Stimulated activated CD4-positive, alpha-beta T cell treated with anti-CD3 and anti-CD28 coated beads, TNF-alpha, amount 100 ng/mL, for 48 hours (primary cell): ENCODE measurements at regions not wholly inside any gene's neighbourhood (a gene's known extent, or its start where the extent isn't known, plus 50 kb on each side); places are given as distances from the start of the nearest gene placed in this dataset.

Source experiments
- DNase-seq, 3 donors: peaks; one replicate each; pipeline ENCODE4 v3.0.0-alpha.2; 2020; ENCODE audit warnings: low read depth in 3 of 3

- DNase-seq: no peak
These were observed 86.8 kb downstream of the SPRING1 start for GRCh38 chr12:116651089-116651488.

GRCh38 chr12:116650585-116651087, 87.2 kb downstream of the SPRING1 start:
- no peak for DNase-seq

GRCh38 chr12:116650062-116650461, 87.8 kb downstream of the SPRING1 start:
- no peak for DNase-seq

- DNase-seq: no peak
These were observed 88.6 kb downstream of the MAP1LC3B2 start for GRCh38 chr12:116647813-116648212.

GRCh38 chr12:116646901-116647300, 87.7 kb downstream of the MAP1LC3B2 start:
- no peak for DNase-seq

- no peak for DNase-seq
These were observed 85.6 kb downstream of the MAP1LC3B2 start for GRCh38 chr12:116644806-116645205.

GRCh38 chr12:116642683-116643082, 83.5 kb downstream of the MAP1LC3B2 start:
- no peak for DNase-seq

GRCh38 chr12:116642106-116642505, 82.9 kb downstream of the MAP1LC3B2 start:
- DNase-seq: no peak

- DNase-seq: no peak
These were observed 81.1 kb downstream of the MAP1LC3B2 start for GRCh38 chr12:116640281-116640680.

GRCh38 chr12:116639765-116640164, 80.6 kb downstream of the MAP1LC3B2 start:
- no peak for DNase-seq

GRCh38 chr12:116638376-116638775, 79.2 kb downstream of the MAP1LC3B2 start:
- DNase-seq: no peak

- DNase-seq: no peak
These were observed 78.5 kb downstream of the MAP1LC3B2 start for GRCh38 chr12:116637589-116638150.

- no peak for DNase-seq
These were observed 77.7 kb downstream of the MAP1LC3B2 start for GRCh38 chr12:116636608-116637519.

GRCh38 chr12:116635487-116635886, 76.3 kb downstream of the MAP1LC3B2 start:
- DNase-seq: no peak

GRCh38 chr12:116633476-116633875, 74.3 kb downstream of the MAP1LC3B2 start:
- no peak for DNase-seq

- DNase-seq: no peak
These were observed 72.4 kb downstream of the MAP1LC3B2 start for GRCh38 chr12:116631619-116632018.

- no peak for DNase-seq
These were observed 71.6 kb downstream of the MAP1LC3B2 start for GRCh38 chr12:116630762-116631161.

GRCh38 chr12:116629480-116629879, 70.3 kb downstream of the MAP1LC3B2 start:
- no peak for DNase-seq

- DNase-seq: no peak
These were observed 69.8 kb downstream of the MAP1LC3B2 start for GRCh38 chr12:116628989-116629388.

GRCh38 chr12:116628450-116628793, 69.2 kb downstream of the MAP1LC3B2 start:
- no peak for DNase-seq
